Transverse colon (tissue), 4 donors: ENCODE measurements at regions not wholly inside any gene's neighbourhood (a gene's known extent, or its start where the extent isn't known, plus 50 kb on each side); places are given as distances from the start of the nearest gene placed in this dataset.

Source experiments
- DNase-seq: peaks from one replicate; pipeline ENCODE4 v3.0.0-alpha.2; 2019
- H3K27ac ChIP-seq, 4 donors: fragments of 200-600 bp; sonication (generic); 2 replicates each; pipeline ENCODE4 v1.5.1; 2016 to 2018; ENCODE audit warnings: inconsistent platforms in 4 of 4
- H3K27me3 ChIP-seq: fragments of 200-600 bp; sonication (generic); 2 replicates; pipeline ENCODE4 v1.5.1; 2017; ENCODE audit warnings: inconsistent platforms
- H3K36me3 ChIP-seq, 4 donors: fragments of 200-600 bp; sonication (generic); 2 replicates each; pipeline ENCODE4 v1.5.1; 2017 to 2019; ENCODE audit warnings: inconsistent platforms in 4 of 4
- H3K4me1 ChIP-seq, 4 donors: fragments of 200-600 bp; sonication (generic); 2 replicates each; pipeline ENCODE4 v1.5.1; 2017 to 2020; ENCODE audit warnings: inconsistent platforms in 4 of 4
- H3K4me3 ChIP-seq, 4 donors: fragments of 200-600 bp; sonication (generic); 1 replicate in 1 of 4; 2 replicates in 3 of 4; pipeline versions ENCODE4 v1.5.1 to v1.6.1; 2017 to 2019; ENCODE audit warnings: inconsistent platforms in 4 of 4
- H3K9me3 ChIP-seq, 2 donors: fragments of 200-600 bp; sonication (generic); 2 replicates each; pipeline ENCODE4 v1.5.1; 2017 to 2019; ENCODE audit warnings: inconsistent platforms in 2 of 2
- CTCF ChIP-seq, 5 experiments: fragments of 200-600 bp in 3 of 5; fragments of 450-650 bp in 2 of 5; sonication (generic) in 3 of 5; IDR thresholded peaks; 1 replicate in 2 of 5; 2 replicates in 3 of 5; pipeline ENCODE4 v1.5.1; 2016 to 2017; ENCODE audit warnings: antibody characterized with exemption in 5 of 5, inconsistent platforms in 3 of 5, mild to moderate bottlenecking in 2 of 5, moderate library complexity in 1 of 5
- EP300 ChIP-seq: sonication (generic); formaldehyde crosslinking; IDR thresholded peaks from one replicate; pipeline ENCODE4 v1.6.1; 2017; ENCODE audit warnings: antibody characterized with exemption, low read depth
- POLR2A ChIP-seq: fragments of 450-650 bp; IDR thresholded peaks from one replicate; pipeline ENCODE4 v1.6.1; 2016; ENCODE audit warnings: antibody characterized with exemption, mild to moderate bottlenecking, moderate library complexity
- POLR2AphosphoS5 ChIP-seq, 3 donors: sonication (generic); formaldehyde crosslinking; IDR thresholded peaks; one replicate each; pipeline ENCODE4 v1.6.1; 2016; ENCODE audit warnings: antibody characterized with exemption in 3 of 3
- WGBS, 2 donors: methylation state at CpG; one replicate each; pipeline ENCODE4 v1.1.5; 2018; ENCODE audit warnings: low coverage in 1 of 2; 5-methylcytosine and 5-hydroxymethylcytosine counted together
- in situ Hi-C, 4 donors: fragments of 200-750 bp; cut with MboI; loops; one replicate each; pipeline versions ENCODE4 v1.15.0 to v1.15.1; 2017; ENCODE audit warnings: low sequenced_read_pairs in 3 of 4, low pct_ligation_motif_present in 1 of 4, low pct_unique_long_range_greater_than_20kb in 1 of 4
- intact Hi-C: fragments of 100-400 bp; cut with DNase I; formaldehyde crosslinking; loops from one replicate; pipeline ENCODE4 v1.15.1; 2023; ENCODE audit warnings: low total_unique reads

DNA sequence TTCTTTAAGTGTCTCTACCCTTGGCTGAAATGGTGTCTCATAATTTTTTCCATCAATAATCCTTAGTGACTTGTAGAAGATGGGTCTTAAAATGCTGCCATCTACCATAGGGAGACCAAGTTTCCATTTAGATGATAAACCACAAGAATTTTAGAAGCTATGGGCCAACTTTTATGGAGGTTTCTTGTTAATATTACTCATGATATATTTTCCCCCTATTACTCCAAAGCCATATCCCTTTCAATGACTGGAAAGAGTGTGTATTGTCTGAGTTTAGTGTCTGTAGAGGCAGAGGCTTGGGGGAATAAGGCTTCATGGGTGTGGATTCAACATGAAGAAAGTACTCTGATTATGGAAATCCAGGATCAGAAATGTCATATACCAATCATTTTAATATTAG, 507.3 kb upstream of the TNC start:
- intact Hi-C loops = no loop called here
- H3K36me3 ChIP-seq = no peaks in the 10 kb centered on the region
- no peak for TF ChIP-seq POLR2A
- no peak for TF ChIP-seq CTCF (IDR thresholded peaks at IDR 0.05)
- TF ChIP-seq EP300 = no peak
- no peak for TF ChIP-seq POLR2AphosphoS5 (IDR thresholded peaks at IDR 0.05)
- H3K27ac ChIP-seq = no peak overlapping the region
- H3K9me3 ChIP-seq = no peaks in the 10 kb centered on the region
- in situ Hi-C loops = no loop called here
- no peak for DNase-seq
- no peaks in the 10 kb centered on the region for H3K4me1 ChIP-seq
- no peaks in the 10 kb centered on the region for H3K27me3 ChIP-seq
- H3K4me3 ChIP-seq = no peak overlapping the region

GRCh38 chr9:115625954-115626353, 508.0 kb upstream of the TNC start:
- H3K27me3 ChIP-seq = no peaks in the 10 kb centered on the region
- DNase-seq = no peak
- H3K4me3 ChIP-seq = no peak overlapping the region
- in situ Hi-C loops = no loop called here
- intact Hi-C loops = no loop called here
- no peaks in the 10 kb centered on the region for H3K36me3 ChIP-seq
- H3K9me3 ChIP-seq = no peaks in the 10 kb centered on the region
- no peaks in the 10 kb centered on the region for H3K4me1 ChIP-seq
- WGBS, 2 donors = 87 to 89% methylated on average over 5 of the region's 5 CpGs
- TF ChIP-seq POLR2AphosphoS5 (IDR thresholded peaks at IDR 0.05) (no peak), CTCF (IDR thresholded peaks at IDR 0.05) (no peak), EP300 (no peak), POLR2A (no peak)
- no peak overlapping the region for H3K27ac ChIP-seq

DNA sequence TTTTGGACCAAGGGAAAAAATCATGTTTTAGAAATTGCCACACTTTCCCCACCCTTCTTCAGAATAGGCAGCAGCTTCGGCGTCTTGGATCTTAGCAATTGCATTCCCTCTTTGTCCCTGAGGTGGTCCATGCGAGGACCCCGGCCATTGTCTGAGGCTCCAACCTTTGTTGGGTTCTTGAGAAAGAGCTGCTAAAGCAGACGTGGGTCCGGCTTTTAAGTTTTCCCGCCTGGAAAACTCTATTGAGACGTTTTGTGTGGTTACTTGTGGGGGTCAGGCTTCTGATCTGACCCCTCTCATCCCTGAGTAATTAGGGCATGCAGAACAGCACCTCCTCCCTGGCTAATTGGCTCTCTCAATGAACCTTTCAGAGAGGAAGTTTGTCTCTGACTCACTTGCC, 509.6 kb upstream of the TNC start:
- intact Hi-C loops = no loop called here

GRCh38 chr9:115628426-115628825, 510.5 kb upstream of the TNC start:
- 31 to 45% methylated on average over 2 of the region's 2 CpGs for WGBS, 2 donors
- TF ChIP-seq POLR2AphosphoS5 (IDR thresholded peaks at IDR 0.05) (no peak), EP300 (no peak), CTCF (IDR thresholded peaks at IDR 0.05) (no peak), POLR2A (no peak)
- Histone ChIP-seq H3K4me1 (no peaks in the 10 kb centered on the region), H3K36me3 (no peaks in the 10 kb centered on the region), H3K9me3 (no peaks in the 10 kb centered on the region), H3K27me3 (no peaks in the 10 kb centered on the region), H3K4me3 (no peak overlapping the region), H3K27ac (no peak overlapping the region)
- no peak for DNase-seq
- in situ Hi-C loops = no loop called here
- intact Hi-C loops = no loop called here

More for the DNA sequence above, 509.6 kb upstream of the TNC start:
- WGBS, 2 donors = 67 to 86% methylated on average over 5 to 8 of the region's 8 CpGs
- Histone ChIP-seq H3K27me3 (no peaks in the 10 kb centered on the region), H3K36me3 (no peaks in the 10 kb centered on the region), H3K4me1 (no peaks in the 10 kb centered on the region), H3K4me3 (no peak overlapping the region), H3K9me3 (no peaks in the 10 kb centered on the region), H3K27ac (no peak overlapping the region)
- TF ChIP-seq POLR2A (no peak), EP300 (no peak), POLR2AphosphoS5 (IDR thresholded peaks at IDR 0.05) (no peak)
- DNase-seq = no peak
- in situ Hi-C loops = no loop called here
